AG09309 (cell line): ENCODE measurements at regions not wholly inside any gene's neighbourhood (a gene's known extent, or its start where the extent isn't known, plus 50 kb on each side); places are given as distances from the start of the nearest gene placed in this dataset.

ENCODE experiments used
- DNase-seq: peaks from one replicate; pipeline ENCODE4 v3.0.0-alpha.2; 2010; ENCODE audit warnings: low read depth
- H3K4me3 ChIP-seq: 2 replicates; pipeline ENCODE4 v1.5.1; 2011; ENCODE audit warnings: mild to moderate bottlenecking, low read depth, low read length, moderate library complexity; ENCODE audit not compliant: control insufficient read depth
- TF ChIP-seq, protein P1 (sequence below): IDR thresholded peaks from 2 replicates; pipeline ENCODE4 v1.5.1; 2011; ENCODE audit warnings: mild to moderate bottlenecking, low read depth, low read length, inconsistent platforms; ENCODE audit not compliant: insufficient read depth, control insufficient read depth; ENCODE audit errors: missing control alignments

DNA sequence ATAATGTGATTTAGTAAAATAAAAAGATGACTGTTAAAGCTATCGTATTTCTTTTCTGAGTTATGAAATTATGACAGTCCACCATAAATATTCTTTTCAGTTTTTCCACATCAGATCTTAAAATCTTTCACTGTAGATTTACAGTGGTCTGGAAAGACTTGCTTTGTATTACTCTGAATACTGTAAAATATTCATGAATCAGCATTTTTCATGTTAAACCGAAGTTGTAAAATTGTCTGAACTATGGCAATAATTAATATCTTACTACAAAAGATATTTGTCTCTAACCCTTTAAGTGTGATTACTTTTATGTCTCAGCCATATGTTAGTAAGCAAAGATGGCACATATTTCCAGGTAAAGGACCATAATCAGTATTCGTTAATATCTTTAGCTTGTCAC, 1397.2 kb upstream of the PCDH9 start:
- H3K4me3 ChIP-seq, result no peak overlapping the region
- no peak for DNase-seq
- TF ChIP-seq, protein P1, sequence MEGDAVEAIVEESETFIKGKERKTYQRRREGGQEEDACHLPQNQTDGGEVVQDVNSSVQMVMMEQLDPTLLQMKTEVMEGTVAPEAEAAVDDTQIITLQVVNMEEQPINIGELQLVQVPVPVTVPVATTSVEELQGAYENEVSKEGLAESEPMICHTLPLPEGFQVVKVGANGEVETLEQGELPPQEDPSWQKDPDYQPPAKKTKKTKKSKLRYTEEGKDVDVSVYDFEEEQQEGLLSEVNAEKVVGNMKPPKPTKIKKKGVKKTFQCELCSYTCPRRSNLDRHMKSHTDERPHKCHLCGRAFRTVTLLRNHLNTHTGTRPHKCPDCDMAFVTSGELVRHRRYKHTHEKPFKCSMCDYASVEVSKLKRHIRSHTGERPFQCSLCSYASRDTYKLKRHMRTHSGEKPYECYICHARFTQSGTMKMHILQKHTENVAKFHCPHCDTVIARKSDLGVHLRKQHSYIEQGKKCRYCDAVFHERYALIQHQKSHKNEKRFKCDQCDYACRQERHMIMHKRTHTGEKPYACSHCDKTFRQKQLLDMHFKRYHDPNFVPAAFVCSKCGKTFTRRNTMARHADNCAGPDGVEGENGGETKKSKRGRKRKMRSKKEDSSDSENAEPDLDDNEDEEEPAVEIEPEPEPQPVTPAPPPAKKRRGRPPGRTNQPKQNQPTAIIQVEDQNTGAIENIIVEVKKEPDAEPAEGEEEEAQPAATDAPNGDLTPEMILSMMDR, result no peak

DNA sequence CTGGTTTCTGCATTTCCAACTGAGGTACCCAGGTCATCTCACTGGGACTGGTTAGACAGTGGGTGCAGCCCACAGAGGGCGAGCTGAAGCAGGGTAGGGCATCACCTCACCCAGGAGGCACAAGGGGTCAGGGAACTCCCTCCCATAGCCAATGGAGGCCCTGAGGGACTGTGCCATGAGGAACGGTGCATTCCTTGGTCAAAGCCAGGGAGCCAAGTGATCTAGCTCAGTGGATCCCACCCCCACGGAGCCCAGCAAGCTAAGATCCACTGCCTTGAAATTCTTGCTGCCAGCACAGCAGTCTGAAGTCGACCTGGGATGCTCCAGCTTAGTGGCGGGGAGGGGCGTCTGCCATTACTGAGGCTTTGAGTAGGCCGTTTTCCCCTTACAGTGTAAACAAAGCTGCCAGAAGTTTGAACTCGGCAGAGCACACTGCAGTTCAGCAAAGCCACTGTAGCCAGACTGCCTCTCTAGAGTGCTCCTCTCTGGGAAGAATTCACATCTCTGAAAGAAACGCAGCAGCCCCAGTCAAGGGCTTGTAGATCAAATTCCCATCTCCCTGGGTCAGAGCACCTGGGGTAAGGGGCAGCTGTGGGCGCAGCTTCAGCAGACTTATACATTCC, 1386.6 kb upstream of the PCDH9 start:
- TF ChIP-seq, protein P1, result no peak
- H3K4me3 ChIP-seq, result no peak overlapping the region
- no peak for DNase-seq

GRCh38 chr13:68609661-68610060, 1379.5 kb upstream of the PCDH9 start:
- TF ChIP-seq, protein P1, result no peak
- H3K4me3 ChIP-seq, result no peak overlapping the region
- DNase-seq, result no peak

DNA sequence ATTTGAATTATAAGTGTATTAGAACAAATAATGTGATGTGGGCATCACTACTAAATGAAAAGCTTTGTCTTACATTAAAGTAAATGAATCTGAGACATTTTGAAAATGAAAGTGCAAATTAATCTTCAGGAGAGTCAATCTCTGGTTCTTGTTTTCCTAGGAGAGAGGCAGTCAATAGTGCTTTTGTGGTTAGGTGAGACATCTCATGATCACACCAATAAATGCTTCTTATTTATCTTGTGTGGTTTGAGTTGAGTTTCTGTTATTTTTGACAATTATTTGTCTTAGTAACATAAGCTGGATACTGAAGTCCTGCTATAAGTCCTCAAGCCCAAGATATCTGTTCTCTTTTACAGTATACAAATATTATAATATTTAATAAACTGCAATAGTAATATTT, 1378.0 kb upstream of the PCDH9 start:
- no peak overlapping the region for H3K4me3 ChIP-seq
- TF ChIP-seq, protein P1, result no peak
- no peak for DNase-seq

DNA sequence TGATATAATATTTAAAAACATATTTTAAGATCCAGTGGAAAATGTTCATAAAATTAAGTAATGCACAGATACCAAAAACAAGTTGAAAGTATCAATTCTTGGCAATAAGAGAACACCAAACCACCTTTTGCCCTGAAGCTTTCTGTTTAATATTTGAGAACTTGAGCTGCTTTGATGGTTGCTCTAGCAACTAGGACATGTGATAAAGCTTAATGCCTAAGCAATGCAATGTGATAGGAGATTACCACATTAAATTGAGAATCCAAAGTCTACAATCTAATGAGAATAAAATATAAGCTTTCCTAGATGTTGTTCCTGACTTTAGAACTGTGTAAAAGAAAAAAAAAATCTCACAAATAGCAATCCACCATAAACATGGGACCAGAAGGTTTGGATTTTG, 1367.5 kb upstream of the PCDH9 start:
- DNase-seq, result no peak
- TF ChIP-seq, protein P1, result no peak
- H3K4me3 ChIP-seq, result no peak overlapping the region

GRCh38 chr13:68588623-68589022, 1358.5 kb upstream of the PCDH9 start:
- TF ChIP-seq, protein P1, result no peak
- DNase-seq, result no peak
- H3K4me3 ChIP-seq, result no peak overlapping the region

DNA sequence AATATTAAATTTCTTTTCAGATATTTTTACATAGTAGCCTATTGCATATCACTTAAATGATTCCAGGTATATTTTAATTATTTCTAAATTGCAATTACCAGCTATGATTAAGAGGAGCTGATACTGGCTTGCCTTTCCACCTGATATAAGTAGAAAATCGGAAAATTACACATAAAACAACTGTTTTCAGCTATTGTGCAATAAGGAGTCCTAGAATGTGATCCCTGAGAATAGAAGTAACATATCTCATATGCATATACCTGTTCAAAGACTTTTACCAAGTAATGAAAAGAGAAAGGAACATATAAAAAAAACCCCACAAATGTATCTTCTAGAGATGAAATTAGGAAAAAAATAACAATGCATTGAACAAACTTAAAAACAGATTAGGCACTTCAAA, 1354.6 kb upstream of the PCDH9 start:
- DNase-seq, result no peak
- TF ChIP-seq, protein P1, result no peak
- H3K4me3 ChIP-seq, result no peak overlapping the region
